ENCODE measurements at regions not wholly inside any gene's neighbourhood (a gene's known extent, or its start where the extent isn't known, plus 50 kb on each side); places are given as distances from the start of the nearest gene placed in this dataset.
A peak's percentile ranks its signal among the peaks of the same experiment; 100 is the strongest.

DNA sequence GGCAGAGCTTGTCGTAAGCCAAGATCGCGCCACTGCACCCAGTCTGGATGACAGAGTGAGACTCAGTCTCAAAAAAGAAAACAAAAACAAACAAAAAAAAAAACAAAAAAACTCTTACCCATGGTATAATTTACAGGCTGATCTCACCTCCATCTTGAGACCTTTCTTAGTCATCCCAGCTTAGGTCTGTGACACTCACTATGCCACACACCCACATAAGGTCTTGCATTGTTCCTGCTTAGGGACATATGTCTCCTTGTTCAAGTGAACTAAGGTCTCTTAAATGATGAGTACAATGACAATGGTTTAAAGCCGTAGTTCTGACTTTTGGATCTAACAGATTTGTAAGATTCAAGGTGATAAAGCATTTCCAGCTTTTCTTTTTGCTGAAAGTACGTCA lies 360.2 kb upstream of the ARHGEF26 start:
- H3K4me3 ChIP-seq (ENCODE audit: low read depth, low read length), result no peak overlapping the region

DNA sequence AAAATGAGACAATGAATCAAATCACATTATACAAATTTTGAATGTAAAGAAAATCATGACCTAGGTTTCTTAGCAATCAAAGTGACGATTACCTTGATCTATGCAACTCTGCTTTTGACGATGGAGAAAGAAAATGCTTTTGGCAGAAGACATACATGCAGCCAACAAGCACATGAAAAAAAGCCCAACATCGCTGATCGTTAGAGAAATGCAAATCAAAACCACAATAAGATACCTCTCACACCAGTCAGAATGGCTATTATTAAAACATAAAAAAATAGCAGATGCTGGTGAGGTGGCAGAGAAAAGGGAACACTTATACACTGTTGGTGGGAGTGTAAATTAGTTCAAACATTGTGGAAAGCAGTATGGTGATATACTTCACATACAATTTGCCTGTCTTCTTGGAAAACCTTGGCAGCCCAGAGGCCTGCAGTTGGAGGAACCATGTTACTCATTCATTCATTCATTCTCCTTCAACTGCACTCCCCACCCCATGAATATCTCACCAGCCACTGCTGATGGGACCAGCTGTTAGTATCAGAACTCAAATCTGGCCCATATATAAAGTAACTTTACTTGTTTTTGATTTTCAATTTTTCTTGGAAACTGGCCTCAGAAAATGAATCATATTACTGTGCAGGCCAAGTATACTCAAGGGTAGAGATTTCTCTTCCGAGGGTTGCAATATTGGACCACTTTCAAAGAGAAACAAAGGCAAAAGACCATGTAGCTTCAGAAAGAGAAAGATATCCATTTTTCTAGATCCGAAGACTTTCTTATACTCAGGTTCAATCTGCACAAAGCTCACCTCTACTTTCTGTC lies 358.6 kb upstream of the ARHGEF26 start:
- H3K4me3 ChIP-seq (ENCODE audit: low read depth, low read length), result no peak overlapping the region
- TF ChIP-seq, protein P1, sequence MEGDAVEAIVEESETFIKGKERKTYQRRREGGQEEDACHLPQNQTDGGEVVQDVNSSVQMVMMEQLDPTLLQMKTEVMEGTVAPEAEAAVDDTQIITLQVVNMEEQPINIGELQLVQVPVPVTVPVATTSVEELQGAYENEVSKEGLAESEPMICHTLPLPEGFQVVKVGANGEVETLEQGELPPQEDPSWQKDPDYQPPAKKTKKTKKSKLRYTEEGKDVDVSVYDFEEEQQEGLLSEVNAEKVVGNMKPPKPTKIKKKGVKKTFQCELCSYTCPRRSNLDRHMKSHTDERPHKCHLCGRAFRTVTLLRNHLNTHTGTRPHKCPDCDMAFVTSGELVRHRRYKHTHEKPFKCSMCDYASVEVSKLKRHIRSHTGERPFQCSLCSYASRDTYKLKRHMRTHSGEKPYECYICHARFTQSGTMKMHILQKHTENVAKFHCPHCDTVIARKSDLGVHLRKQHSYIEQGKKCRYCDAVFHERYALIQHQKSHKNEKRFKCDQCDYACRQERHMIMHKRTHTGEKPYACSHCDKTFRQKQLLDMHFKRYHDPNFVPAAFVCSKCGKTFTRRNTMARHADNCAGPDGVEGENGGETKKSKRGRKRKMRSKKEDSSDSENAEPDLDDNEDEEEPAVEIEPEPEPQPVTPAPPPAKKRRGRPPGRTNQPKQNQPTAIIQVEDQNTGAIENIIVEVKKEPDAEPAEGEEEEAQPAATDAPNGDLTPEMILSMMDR (IDR thresholded peaks at IDR 0.05; ENCODE audit: borderline replicate concordance, insufficient read depth, low read depth, low read length), result no peak

More for the DNA sequence above, 360.2 kb upstream of the ARHGEF26 start:
- TF ChIP-seq, protein P1 (IDR thresholded peaks at IDR 0.05; ENCODE audit: borderline replicate concordance, insufficient read depth, low read depth, low read length), result no peak

DNA sequence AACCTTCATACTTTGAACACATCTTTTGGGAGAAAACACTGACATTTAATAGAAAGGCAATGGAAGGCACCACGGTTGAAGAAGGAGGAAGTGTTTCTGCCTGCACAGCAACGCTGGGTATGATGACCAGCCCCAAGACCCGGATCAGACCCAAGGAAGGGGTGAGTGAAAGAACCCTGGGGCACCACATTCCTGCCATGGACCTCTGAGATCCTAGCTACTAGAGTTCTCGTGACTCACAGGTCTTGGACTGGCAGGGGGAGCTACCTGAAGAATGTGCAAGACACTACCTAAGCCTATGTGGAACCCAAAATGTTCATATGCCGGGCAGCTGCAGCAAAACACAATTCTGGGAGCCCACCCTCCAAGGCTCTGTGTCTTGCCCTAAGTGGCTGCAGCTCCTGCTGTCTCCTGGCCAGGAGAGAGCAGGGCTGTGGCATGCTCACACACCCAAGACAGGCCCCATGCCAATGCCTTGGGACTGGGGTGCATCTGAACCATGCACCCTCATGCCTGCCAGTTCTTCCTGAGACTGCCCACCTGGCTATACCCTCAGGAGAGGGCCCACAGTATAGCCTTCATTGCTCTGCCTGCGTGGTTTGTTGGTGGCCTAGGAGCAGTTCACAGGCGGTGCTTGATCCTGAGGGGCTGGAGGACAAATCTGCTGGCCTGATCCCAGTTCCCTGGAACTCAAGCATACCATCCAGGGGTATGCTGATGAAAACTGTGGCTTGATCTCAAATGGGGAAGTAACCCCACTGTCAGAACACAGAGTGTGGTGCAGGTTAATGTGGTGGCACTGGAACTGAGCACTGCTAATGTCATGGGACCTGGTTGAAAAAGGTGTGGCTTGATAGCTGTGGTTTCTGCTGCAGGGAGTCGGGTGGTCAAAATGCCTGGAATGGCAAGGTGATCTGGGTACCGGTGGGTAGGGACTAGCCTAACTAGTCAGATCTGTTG lies 353.3 kb upstream of the ARHGEF26 start:
- TF ChIP-seq, protein P1 (IDR thresholded peaks at IDR 0.05; ENCODE audit: borderline replicate concordance, insufficient read depth, low read depth, low read length), result no peak

DNA sequence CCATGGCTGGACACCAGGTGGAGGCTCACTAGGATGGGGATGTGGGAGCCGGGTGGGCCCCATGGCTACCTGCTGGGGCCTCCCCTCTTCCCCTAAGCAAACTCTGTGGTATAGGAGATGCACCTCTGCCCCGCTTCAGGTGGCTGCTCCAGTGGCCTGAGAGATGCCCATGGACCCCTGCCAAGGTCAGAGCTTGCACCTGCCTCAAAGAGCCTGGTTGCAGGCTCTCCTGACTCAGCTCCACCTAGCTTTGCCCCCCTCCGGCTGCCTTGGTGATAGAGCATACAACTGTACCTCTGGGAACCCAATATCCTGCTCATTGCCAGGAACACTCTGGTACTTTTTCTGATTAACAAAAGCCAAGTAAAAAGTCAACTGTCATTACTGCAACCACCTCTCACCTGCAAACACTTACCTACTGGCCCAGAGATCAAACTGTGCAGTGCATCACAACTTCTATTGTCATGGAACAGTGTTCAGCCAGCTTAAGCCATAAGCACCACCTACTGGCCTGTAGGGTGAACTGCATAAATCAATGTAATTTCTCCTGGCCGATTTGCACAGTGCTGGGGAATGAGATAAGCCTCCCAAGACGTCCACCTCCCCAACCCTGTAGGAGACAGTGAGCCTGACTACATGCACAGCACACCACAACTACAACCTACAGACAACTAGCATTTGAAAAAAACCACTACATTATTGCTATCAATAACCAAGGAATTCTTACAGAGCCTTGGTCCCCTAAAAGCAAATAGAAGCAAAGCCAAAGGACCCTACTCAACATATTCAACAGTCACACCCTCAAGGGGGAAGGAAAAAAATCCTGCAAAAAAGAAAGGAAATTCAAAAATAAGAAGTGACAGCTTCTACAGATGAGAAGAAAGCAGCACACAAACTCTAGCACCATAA lies 352.4 kb upstream of the ARHGEF26 start:
- H3K4me3 ChIP-seq (ENCODE audit: low read depth, low read length), result no peak overlapping the region
- TF ChIP-seq, protein P1 (IDR thresholded peaks at IDR 0.05; ENCODE audit: borderline replicate concordance, insufficient read depth, low read depth, low read length), result peak; percentile 78

More for the DNA sequence above, 353.3 kb upstream of the ARHGEF26 start:
- H3K4me3 ChIP-seq (ENCODE audit: low read depth, low read length), result no peak overlapping the region

DNA sequence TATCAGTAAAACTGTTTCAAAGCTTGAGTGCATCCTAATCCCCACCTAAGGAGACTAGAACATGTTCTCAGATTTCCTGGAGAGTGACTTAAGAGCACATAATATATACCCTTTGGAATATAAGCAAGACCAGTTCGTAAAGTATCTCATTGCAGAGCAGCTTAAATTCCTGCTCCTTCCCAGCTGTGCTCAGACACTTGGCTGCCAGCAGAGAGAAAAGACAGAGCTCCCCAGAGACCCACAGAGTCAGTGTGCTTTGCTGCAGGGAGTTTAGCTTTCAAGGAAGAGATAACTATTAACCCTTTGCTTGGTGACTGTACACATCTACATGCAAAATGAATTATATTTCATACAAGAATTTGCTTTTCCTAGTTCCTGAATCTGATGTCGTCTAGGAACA lies 338.1 kb upstream of the ARHGEF26 start:
- TF ChIP-seq, protein P1 (IDR thresholded peaks at IDR 0.05; ENCODE audit: borderline replicate concordance, insufficient read depth, low read depth, low read length), result no peak
- H3K4me3 ChIP-seq (ENCODE audit: low read depth, low read length), result no peak overlapping the region

DNA sequence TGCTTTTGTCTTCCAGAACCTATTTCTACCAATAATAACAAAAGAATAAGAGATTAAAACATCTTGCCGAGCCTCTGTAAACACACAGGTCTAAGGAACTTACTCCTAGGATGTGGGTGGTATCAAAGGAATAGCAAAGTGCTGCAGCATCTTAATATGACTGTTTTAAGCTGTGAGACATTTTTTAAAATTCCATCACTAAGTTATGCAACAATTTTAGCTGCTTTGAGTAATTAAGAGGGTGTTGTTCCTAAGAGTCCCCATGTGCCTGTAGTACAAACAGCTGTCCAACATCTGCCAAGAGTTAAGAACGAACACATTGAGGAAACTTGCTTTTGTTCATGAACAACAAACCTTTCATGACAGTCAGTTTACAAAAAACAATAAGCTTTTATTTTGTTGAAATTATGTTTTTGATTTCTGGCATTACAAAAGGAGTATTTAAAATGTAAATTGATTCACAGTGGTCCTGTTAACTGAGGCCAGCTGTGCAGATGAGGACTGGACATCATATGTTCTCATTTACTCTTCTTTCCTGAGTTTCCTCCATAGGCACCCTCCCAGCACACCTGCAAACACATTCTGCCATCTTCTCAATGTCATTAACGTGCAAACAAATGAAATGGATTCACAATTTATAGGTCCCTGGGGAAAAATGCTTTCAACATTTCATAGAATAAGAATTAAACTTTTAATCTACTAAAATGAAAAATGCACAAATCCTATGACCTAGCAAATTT lies 337.3 kb upstream of the ARHGEF26 start:
- TF ChIP-seq, protein P1 (IDR thresholded peaks at IDR 0.05; ENCODE audit: borderline replicate concordance, insufficient read depth, low read depth, low read length), result no peak
- H3K4me3 ChIP-seq (ENCODE audit: low read depth, low read length), result no peak overlapping the region

All from GM12875 (cell line).